ENCODE measurements at regions not wholly inside any gene's neighbourhood (a gene's known extent, or its start where the extent isn't known, plus 50 kb on each side); places are given as distances from the start of the nearest gene placed in this dataset.
"Not testable (repeated sequence)": the region's sequence is repeated elsewhere in the genome, so short reads cannot be mapped to it uniquely, and the experiment has no call there.

DNA sequence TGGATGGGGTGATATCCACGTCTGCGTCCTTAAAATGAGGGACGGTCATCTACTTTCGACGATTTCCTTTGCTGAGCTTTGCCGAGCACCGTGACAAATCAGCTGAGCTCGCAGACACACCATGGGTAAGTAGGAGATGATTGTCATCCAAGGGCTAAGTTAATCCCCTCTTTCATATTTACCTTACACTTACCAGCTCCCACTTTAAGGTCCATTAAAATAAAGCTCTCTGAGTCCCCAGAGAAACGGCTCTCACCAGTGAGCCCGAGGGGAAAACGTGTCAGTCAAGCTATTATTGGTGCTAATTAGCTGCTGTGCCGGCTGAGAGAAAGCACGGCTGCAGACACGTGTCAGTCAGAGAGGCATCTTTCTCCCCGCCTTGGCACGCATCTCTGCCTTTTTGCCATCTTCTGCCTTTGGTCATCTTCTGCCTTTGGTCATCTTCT is 72.2 kb downstream of the CRLF2 start:
- no peak for DNase-seq

DNA sequence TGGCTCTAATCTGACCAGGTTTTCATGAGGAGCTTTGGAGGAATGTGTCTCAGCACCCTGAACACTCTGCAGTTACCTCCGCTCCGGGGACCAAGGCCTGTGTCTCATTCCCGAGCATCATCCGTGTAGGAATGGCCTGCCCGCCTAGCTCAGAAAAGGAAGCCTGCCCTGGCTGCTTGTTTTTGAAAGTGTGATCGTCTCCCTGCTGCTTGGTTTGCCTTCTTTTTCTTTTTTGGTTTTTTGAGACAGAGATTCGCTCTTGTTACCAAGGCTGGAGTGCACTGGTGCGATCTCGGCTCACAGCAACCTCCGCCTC is 73.3 kb downstream of the CRLF2 start:
- no peak for DNase-seq

DNA sequence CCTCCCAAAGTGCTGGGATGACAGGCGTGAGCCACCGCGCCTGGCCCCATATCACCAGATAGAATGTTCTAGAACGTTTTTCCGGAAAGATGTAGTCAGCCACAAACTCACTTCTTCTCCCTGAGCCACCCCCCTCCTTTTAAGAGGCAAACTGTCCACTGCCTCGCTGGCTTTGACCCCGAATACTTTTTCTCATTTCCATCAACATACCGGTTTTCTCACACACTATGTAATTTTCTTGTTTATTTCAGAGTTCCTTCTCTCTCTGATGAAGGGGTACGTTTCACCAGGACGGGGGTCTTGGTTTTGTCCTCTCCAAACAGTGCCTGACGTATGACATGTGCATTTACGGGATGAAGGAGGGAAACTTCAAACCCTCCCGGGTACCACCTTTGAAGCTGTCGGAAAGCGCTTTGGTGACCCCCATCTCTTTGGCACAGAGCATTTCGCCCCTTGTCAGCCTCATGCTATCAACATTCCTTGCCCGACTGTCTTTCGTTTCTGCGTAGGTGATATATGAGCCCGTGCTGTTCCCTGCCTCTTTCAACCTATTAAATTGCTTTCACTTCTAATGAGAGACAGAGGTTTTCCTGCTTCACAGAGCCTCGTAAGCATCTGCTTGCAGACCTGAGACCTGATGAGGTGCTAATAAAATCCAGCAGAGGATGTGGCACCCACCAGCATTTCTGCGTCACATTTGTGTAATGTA is 73.8 kb downstream of the CRLF2 start:
- DNase-seq = no peak

DNA sequence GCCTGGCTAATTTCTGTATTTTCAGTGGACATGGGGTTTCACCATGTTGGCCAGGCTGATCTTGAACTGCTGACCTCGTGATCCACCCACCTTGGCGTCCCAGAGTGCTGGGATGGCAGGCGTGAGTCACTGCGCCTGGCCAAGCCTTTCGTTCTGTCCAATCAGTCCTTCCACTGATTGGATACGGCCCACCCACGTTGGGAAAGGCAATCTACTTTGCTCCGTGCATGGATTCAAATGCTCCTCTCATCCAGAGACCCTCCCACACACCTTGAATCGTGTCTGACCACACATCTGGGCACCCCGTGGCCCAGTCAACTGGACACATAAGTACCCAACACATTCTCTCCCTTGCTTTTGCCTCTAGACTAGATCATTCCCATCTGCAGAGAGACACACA is 74.9 kb downstream of the CRLF2 start:
- no peak for DNase-seq

DNA sequence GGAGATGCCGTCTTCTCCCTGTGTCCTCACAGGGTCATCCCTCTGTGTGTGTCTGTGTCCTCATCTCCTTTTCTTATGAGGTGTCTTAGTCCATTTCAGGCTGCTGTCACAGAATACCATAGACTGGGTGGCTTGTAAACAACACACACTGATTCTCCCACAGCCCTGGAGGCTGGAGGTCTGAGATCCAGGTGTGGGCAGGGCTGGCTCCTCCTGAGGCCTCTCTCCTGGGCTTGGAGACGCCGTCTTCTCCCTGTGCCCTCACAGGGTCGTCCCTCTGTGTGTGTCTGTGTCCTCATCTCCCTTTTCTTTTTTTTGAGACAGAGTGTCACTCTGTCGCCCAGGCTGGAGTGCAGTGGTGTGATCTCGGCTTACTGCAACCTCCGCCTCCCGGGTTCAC is 75.9 kb downstream of the CRLF2 start:
- not testable (repeated sequence) for DNase-seq

DNA sequence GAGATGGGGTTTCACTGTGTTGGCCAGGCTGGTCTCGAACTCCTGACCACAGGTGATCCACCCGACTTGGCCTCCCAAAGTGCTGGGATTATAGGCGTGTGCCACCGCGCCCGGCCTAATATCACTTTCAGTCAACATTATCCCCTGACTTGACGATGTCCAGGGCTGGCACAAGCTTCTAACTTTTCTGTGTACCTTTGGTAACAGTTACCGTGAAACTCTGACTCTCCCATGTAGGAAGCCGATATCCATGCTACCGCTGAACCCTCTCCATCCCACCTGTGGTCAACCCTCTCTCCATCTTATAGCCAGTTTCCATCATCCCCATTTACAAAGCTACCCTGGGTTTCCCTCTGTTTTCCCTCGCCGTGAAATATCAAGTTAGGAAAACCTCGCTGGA is 77.5 kb downstream of the CRLF2 start:
- DNase-seq = no peak

DNA sequence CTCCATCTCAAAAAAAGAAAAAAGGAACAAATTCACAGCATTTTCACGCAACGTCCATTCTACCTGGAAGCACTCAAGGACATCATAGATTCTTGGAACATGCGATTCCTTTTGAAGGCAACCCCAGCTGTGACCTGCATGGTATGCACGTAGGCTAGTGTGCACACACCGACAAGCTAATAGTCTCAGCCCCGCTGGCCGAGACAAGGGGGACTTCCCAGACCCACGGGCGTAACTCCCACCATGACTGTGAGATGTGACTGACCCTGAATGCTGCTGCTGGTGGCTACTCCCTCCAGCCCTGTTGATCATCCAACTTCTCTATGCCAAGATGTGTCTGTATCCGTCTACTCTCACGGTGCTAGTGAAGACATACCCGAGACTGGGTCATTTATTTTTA is 78.3 kb downstream of the CRLF2 start:
- DNase-seq = no peak

DNA sequence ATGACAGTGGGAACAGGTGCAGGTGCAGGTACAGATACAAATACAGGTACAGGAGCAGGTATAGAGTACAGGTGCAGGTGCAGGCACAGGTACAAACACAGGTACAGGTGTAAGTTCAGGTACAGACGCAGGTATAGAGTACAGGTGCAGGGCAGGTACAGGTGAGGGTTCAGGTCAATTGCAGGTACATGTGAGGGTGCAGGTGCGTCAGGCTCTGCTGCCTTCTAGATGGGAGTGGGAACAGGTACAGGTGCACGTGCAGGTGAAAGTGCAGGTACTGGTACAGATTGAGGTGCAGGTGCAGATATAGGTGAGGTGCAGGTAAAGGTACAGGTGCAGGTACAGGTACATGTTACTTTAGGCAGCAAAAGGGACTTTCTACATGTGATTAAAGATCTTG is 85.7 kb downstream of the CRLF2 start:
- no peak for DNase-seq

DNA sequence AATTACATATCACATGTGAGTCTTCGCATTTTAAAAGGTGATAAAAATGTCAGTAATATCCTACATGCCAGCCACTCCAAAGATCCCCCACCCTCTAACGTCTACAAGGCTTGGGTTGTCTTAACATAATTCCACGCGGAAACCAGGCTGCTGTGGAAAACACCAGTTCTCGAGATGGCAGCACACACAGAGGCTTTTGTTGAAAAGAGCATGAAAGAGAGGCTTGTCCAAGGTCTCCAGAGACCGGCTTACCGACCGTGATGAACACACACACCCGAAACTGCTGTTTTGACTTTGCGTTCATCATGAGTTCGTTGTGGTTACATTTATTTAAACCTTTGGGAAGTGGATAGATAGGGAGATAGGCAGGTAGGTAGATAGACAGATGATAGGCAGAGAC is 87.9 kb downstream of the CRLF2 start:
- no peak for DNase-seq

DNA sequence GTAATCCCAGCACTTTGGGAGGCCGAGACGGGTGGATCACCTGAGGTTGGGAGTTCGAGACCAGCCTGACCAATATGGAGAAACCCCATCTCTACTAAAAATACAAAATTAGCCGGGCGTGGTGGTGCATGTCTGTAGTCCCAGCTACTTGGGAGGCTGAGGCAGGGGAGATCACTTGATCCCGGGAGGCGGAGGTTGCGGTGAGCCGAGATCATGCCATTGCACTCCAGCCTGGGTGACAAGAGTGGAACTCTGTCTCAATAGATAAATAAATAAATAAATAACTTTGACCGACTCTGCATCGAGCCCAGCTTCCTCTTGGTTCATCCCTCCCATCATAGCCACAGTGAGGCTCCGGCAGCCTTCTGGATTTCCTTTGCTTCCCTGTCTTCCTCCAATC is 89.6 kb downstream of the CRLF2 start:
- DNase-seq = not testable (repeated sequence)

DNA sequence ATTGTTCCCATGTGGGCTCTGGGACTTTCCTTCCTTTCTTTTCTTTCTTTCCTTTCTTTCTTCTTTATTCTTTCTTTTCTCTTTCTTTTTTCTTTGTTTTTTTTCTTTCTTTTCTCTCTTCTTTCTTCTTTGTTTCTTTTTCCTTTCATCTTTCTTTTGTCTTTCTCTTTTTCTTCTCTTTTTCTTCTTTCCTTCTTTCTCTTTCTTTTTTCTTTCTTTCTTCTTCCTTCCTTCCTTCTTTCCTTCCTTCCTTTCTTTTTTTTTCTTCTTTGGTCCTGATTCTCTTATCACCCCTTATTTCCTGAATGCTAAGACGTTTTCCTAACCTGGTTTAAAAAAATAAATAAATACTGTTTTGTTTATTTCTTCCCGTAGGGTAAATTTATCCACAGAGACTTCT is 93.2 kb downstream of the CRLF2 start:
- DNase-seq = no peak

DNA sequence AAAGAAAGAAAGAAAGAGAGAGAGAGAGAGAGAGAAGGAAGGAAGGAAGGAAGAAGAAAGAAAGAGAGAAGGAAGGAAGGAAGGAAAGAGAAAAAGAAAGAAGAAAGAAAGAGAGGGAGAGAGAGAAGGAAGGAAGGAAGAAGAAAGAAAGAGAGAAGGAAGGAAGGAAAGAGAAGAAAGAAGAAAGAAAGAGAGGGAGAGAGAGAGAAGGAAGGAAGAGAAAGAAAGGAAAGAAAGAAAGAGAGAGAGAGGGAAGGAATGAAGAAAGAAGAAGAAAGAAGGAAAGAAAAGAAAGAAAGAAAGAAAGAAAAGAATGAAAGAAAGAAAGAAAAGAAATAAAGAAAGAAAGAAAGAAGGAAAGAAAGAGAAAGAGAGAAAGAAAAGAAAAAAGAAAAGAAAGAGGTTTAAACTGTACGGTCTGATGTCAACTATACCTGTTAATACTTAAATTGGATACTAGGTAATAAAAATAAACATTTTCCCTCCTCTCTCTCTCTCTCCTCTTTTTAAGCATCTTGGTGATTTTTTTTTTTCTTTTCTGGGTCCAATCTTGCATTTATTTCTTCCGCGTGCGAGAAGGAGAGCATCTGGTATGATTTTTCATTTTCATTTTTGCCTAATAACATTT is 93.8 kb downstream of the CRLF2 start:
- DNase-seq = no peak

DNA sequence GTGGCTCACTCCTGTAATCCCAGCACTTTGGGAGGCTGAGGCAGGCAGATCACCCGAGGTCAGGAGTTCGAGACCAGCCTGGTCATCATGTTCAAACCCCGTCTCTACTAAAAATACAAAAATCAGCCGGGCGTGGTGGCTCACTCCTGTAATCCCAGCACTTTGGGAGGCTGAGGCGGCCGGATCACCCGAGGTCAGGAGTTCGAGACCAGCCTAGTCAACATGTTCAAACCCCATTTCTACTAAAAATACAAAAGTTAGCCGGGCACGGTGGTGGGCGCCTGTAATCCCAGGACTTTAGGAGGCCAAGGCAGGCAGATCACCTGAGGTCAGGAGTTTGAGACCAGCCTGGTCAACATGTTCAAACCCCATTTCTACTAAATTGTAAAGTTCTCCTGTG is 97.0 kb downstream of the CRLF2 start:
- not testable (repeated sequence) for DNase-seq

DNA sequence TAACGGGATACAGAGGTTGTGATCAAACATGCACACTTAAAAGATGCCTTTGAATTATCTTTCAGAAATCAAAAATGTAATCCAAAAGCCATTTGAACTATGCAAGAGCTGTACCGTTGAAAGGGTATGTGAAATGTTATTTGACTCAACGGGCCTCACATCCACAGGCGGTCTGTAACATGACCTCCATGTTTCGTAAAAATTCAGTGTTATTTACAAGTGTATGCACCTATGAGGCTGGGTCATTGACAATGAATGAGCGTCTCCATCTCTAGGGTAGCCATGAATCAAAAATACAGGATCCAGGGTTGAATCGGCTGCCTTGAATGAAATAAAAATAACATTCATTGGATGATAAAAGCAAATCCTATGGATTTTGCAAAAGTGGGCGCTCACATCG is 100.1 kb downstream of the CRLF2 start:
- no peak for DNase-seq

DNA sequence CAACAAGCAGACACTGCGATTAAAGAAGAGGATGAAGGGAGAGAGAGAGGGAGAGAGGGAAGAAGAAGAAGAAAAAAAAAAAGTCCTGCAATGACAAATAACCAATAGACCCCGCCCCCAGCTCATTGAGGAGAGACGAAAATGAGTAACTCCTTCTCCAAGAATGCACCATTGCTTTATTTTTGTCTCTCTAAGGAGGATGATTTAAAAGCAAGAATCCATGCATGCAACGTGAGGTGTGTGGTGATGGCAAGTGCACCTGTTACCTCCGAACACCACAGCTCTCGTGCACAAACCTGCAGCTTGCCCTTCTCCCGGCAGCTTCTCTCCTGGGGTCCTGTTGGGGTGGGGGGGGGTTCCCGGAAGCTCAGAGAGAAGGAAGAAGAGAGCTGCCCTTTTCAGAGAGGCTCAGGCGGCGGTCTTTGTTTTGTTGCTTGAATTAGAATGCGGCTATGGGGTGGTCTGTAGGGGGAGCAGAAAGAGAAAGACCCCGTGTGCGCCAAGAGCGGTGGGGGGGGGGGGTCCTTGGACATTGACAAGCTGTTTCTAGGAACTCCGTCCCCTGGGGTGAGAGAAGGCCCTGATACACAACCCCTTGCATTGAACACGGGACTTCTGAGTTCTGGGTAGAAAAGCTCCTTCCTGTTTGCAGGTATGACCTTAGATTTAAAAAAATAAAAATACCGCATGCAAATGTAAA is 100.7 kb downstream of the CRLF2 start:
- no peak for DNase-seq

DNA sequence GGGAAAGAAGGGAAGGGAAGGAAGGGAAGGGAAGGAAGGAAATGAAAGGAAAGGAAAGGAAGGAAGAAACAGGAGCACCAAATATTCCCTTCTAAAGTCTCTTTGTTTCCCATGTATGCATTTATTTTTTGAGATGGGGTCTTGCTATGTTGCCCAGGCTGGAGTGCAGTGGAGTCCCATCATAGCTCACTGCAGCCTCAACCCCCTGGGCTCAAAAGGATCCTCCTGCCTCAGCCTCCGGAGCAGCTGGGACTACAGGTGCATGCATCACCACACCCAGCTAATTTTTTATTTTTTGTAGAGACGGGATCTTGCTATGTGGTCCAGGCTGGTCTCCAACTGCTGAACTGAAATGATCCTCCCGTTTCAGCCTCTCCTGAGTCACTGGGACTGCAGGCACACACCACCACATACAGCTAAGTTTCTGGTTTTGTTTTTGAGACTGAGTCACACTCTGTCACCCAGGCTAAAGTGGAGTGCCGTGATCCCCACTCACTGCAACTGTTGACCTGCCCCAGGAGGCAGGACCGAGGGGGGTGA is 102.8 kb downstream of the CRLF2 start:
- no peak for DNase-seq

DNA sequence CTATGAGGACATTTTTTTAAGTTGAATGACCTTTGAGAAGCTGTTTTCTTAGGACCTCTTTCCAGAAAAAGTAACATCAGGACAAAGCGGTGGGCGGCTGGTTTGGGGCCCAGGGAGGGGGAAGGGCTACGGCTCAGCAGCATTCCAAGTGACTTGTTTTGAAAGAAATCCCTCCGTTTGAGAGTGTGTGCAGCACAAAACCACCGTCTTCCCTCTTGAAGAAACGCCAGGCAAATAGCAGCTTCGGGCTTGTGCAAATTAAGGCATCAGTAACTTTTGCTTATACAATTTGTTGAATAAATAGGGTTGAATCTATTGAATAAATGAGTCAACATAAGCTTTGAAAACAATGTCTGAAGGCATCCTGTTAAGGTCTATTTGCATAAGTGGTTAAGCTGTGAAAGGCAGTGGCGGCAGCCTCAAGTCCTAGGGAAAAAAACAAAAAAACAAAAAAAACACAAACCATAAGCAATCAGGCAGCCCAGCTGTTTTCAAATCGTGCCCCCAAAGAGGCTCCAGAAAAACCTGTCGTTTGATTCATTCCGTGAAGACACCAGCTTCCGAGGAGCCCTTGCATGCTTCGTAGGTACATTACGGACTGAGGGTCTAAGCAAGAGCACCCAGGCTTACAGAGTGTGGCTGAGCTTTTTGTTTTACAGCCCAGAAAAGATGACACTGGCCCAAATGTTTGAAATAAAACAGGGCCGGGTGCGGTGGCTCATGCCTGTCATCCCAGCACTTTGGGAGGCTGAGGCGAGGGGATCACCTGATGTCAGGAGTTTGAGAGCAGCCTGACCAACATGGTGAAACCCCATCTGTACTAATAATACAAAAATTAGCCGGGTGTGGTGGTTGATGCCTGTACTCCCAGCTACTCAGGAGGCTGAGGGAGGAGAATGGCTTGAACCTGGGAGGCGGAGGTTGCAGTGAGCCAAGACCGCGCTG is 103.7 kb downstream of the CRLF2 start:
- no peak for DNase-seq

DNA sequence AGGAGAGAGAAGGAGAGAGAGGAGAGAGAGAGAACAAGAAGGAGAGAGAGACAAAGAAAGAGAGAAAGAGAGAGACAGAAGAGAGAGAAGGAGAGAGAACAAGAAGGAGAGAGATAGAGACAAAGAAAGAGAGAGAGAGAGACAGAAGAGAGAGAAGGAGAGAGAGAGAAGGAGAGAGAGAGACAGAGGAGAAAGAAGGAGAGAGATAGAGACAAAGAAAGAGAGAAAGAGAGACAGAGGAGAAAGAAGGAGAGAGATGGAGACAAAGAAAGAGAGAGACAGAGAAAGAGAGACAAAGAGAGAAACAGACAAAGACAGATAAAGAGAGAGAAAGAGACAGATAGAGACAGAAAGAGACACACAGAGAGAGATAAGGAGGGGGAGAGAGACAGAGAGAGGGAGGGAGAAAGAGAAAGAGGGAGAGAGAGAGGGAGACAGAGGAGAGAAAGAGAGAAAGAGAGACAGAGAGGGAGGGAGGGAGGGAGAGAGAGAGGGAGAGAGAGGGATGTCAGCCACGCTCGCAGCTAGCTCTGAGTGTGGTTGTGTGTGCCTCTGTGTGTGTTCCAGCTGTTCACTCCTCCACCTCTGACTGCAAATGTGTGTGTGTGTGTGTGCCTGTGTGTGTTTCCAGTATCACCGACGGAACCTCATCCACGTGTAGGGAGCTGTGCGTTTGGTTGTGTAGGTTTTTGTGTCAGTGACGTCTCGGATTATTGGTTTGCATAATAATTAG is 105.8 kb downstream of the CRLF2 start:
- no peak for DNase-seq

DNA sequence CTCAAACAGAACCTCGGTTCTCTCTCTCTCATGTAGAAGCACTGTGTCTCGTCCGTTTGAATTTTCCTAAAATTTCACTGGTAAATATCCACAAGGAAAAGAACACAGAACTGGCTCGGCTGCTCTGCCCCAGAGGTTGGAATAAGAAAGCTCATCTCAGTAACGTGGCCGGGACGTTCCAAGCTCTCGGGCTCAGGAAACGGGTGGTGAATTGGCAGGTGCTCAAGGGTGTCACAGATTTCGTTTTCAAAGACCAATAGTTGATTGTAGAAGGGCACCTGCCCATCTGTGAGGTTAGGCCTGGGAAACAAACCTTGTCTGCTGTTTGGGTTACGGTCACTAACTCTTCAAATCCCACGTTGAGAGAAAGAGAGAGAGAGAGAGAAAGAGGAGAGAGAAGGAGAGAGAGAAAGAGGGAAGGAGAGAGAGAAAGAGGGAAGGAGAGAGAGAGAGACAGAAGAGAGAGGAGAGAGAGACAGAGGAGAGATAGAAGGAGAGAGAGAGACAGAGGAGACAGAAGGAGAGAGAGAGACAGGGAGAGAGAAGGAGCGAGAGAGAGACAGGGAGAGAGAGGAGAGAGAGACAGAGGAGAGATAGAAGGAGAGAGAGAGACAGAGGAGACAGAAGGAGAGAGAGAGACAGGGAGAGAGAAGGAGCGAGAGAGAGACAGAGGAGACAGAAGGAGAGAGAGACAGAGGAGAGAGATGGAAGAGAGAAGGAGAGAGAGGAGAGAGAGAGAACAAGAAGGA is 106.6 kb downstream of the CRLF2 start:
- DNase-seq = no peak

DNA sequence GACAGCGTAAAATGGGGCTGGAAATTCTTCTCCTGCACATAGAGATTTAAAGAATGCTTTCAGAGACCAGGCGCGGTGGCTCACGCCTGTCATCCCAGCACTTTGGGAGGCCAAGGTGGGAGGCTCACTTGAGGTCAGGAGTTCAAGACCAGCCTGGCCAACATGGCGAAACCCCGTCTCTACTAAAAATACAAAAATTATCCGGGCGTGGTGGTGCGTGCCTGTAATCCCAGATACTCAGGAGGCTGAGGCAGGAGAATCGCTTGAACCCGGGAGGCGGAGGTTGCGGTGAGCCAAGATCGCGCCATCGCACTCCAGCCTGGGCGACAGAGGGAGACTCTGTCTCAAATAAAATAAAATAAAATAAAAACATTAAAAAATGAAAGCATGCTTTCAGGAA is 107.4 kb downstream of the CRLF2 start:
- DNase-seq = not testable (repeated sequence)

DNA sequence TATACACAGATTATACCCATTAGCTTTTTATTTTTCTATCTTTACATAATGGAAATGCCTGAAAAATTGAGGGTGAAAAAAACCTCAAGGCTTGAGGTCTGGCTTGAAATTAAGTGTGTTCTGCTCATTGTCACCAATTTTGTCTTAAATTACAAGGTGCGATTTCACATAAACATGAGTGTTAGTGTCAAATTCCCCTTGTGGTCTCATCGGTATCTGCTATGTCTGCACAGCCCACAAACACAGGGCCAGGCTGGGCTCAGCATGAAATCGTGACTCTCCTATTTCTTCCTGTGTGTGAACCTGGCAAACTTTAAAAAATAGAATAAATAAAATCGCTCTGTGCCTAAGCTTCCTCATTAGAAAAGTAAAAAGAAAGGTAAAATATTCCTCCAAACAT is 109.1 kb downstream of the CRLF2 start:
- DNase-seq = no peak

DNA sequence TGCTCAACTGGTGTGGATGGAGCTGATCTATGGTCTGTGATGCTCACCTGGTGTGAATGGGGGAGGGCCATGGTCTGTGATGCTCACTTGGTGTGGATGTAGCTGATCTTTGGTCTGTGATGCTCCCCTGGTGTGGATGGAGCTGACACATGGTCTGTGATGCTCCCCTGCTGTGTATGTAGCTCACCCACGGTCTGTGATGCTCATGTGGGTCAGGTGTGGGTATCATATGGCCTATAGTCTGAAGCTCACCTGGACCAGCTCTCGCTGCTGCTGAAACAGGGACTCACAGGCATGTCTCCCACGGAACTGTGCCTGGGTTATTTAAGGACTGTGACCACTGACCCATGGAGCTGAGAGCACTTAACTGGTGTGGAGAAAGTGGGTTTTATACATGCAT is 109.7 kb downstream of the CRLF2 start:
- no peak for DNase-seq

All from activated T-cell treated with anti-CD3 and anti-CD28 coated beads, Interleukin-2, amount 50 U/mL, for 1 hour (primary cell).